WI38 (cell line): ENCODE measurements at regions not wholly inside any gene's neighbourhood (a gene's known extent, or its start where the extent isn't known, plus 50 kb on each side); places are given as distances from the start of the nearest gene placed in this dataset.
"Not testable (repeated sequence)": the region's sequence is repeated elsewhere in the genome, so short reads cannot be mapped to it uniquely, and the experiment has no call there.

Source experiments
- H3K4me3 ChIP-seq: 2 replicates; pipeline ENCODE4 v1.5.1; 2011; ENCODE audit warnings: low read depth, mild to moderate bottlenecking, control low read depth, low read length
- CTCF ChIP-seq: IDR thresholded peaks from 2 replicates; pipeline ENCODE4 v1.5.1; 2012; ENCODE audit warnings: low read depth, mild to moderate bottlenecking, control low read depth, low read length

DNA sequence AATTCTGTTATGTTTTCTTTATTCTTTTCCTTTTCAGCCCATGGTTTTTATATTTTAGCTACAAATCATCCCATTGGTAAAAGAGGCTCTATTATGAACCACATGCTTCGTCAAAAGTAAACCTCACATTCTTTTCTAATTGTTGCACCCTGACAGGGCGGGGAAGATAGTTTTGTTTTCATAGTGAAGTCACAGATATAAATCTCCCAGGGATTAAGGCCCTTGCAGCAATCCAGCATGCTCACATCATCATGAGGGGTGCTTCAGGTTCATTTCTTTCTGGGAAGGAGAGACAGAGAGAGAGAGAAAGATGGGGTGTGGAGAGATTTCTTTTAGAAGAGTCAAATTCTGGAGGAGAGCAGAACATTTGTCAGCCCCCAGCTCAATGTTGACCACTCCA, 124.5 kb upstream of the CDC42EP3 start:
- H3K4me3 ChIP-seq, result no peak overlapping the region
- no peak for TF ChIP-seq CTCF

DNA sequence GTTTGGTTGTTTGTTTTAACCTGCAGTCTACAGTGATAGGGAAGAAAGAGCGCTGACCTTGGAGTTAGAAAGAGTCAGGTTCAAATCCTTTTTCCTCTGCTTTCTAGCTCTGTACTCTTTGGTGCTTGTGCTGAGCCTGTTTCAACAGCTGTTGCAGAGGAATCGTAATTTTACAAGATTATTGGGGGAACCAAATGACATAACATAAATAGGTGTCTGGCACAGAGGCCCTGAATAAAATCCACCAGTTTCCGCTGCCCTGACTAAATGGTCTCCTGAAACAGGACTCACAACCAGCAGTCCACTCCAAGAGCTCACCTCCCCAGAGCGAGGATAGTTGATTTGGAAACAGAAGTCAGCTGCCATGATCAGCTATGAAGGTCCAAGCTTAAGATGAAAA, 125.0 kb upstream of the CDC42EP3 start:
- H3K4me3 ChIP-seq, result no peak overlapping the region
- TF ChIP-seq CTCF, result no peak

- TF ChIP-seq CTCF, result no peak
- H3K4me3 ChIP-seq, result no peak overlapping the region
Measured at GRCh38 chr2:37797081-37797480, 125.6 kb upstream of the CDC42EP3 start.

DNA sequence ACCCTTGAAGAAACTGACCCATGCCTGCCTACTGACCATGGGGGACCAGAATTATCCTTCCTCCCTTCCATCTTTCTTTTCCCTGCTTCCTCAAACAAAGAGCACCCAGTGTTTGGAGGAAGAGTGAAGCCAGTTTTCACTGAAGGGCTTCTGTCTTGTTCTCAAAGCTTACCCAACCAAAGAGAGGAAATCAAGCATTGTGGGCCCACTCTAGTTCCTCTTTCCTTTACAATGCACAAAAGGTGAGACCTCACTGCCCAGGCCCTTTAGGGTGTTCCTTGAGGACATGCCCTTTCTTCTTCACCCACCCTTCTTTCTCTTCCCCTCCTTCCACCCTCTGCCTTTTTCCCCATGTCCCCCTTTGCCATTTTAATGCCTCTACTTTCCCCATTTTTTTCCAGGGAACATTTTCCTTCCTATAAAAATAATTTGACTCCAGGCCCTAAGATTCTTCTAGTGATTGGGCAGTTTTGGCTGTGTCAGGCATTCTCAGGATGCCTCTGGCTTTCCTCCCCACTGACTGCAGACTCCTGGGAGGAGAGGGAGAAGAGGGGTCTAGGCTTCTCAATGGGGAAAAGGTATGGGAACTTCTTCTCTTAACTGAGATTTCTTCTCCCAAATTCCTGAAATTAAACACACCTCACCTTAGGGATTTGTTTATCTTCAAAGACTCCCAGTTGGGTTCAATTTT, 126.6 kb upstream of the RMDN2 start:
- no peak overlapping the region for H3K4me3 ChIP-seq
- TF ChIP-seq CTCF, result no peak

DNA sequence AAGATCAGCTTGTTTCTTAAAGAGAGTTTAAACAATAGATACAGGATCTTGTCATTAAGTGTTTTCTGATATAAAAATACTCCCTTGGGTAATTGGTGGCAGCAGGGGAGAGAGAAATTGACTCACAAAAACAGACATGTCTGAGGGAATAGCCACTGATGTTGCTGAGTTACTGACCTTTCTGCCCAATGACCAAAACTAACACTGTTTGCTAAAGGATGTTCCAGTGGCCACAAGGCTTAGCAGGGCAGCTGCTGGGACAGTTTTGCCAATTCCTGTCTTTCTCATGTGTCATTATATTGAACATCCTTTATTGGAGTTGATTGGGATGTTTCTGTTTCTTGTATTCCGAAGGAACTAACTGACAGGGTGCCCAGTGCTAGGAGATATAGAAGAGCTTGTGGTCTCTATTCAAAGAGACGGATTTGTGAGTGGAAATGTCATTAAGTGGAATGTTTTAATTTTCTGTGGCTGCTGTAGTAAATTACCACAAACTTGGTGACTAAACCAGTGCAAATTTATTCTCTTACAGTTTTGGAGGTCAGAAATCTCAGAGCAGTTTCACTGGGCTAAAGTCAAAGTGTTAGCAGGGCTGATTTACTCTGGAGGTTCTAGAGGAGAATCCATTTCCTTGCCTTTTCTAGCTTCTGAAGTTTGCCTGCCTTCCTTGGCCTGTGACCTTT, 124.8 kb upstream of the RMDN2 start:
- no peak for TF ChIP-seq CTCF
- no peak overlapping the region for H3K4me3 ChIP-seq

DNA sequence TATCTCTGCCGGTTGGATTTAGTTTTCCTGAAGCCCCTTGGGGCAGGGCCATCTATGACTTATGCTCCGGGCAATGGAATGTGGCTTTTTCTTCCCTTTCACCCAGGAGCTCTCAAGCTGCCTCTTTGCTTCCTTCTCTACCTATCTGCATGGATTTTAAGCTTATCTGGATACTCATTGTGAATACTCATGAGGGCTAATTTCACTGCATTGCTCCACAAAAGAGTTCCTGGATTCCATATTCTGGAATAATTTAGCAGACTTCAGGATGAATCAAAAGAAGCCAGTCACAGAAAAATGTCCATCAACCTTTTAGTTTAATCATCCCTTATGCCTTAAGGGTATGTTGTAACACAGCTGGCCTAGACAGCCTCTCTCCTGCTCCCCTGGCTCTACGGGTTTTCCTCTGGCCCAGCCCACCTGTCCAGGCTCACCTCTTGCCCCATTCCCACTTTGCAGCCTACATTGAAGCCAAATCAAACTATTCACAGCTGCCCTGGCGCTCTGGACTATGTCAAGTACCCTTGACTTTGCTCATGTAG, 122.8 kb upstream of the RMDN2 start:
- H3K4me3 ChIP-seq, result no peak overlapping the region
- no peak for TF ChIP-seq CTCF

DNA sequence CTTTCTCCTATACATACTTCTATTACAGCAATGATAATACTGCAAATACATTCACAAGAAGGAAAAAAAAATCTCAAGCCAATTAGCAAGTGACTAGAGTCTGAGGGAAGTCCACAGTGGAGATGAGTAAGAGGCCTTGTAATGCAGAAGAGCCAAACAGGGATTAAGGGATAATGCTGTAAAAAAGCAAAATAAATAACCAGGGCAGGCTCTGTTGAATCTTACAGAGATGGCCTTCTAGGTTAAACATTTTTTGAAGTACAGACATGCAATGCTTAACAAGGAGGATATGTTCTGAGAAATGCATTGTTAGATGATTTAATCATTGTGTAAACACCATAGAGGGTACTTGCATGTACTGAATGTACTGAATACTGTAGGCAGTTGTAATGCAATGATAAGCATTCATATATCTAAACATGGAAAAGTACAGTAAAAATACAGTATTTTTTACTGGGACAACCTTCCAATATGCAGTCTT, 122.1 kb upstream of the RMDN2 start:
- TF ChIP-seq CTCF, result no peak
- no peak overlapping the region for H3K4me3 ChIP-seq

GRCh38 chr2:37806004-37806403, 119.1 kb upstream of the RMDN2 start:
- H3K4me3 ChIP-seq, result not testable (repeated sequence)
